GM18507 (cell line): ENCODE measurements at regions not wholly inside any gene's neighbourhood (a gene's known extent, or its start where the extent isn't known, plus 50 kb on each side); places are given as distances from the start of the nearest gene placed in this dataset.
A peak's percentile ranks its signal among the peaks of the same experiment; 100 is the strongest.

ENCODE experiments used
- DNase-seq: peaks from one replicate; pipeline ENCODE4 v3.0.0; 2011; ENCODE audit warnings: low read depth; ENCODE audit not compliant: insufficient read length; ENCODE audit errors: extremely low spot score
- FAIRE-seq: peaks from 2 replicates; lab custom pipeline; 2011; peaks lifted over from hg19 to GRCh38; lab: Jason Lieb, UNC

DNA sequence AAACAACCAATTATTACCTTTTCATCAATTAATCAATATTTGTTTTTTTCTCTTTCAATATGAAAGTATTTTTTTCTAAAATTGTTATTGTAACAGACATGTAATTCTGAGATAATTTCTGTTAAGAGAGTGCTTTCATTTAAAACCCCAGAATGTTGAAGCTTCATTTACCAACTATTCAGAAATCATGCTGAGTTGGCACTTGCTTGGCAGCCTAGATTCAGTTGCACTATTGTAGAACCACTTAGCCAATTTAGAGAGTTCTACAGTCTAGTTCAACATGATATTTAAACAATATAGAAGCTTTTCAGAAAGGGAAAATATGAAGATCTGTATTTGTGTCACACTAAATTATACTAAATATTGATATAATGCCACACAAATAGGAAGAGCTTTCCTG lies 56.1 kb upstream of the NKAIN2 start:
- DNase-seq: no peak
- no peak for FAIRE-seq

DNA sequence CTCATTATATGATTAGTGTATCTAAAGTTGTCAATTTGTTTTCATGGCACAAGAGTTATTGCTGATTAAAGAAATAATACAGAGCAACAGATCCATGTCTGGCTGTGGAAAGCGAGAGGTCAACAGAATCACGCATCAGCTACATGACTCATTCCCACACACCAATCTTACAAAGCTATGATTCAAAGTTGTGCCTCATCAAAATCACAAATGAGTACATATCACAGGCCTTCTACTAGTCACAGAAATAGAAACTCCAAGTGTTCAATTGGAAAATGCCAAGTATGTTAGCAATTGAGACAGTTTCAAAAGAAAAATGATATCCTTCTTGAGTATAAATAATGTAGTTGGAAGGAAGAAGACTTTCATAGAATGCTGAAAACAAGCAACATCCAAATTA lies 57.8 kb upstream of the NKAIN2 start:
- DNase-seq (no peak), FAIRE-seq (no peak)

DNA sequence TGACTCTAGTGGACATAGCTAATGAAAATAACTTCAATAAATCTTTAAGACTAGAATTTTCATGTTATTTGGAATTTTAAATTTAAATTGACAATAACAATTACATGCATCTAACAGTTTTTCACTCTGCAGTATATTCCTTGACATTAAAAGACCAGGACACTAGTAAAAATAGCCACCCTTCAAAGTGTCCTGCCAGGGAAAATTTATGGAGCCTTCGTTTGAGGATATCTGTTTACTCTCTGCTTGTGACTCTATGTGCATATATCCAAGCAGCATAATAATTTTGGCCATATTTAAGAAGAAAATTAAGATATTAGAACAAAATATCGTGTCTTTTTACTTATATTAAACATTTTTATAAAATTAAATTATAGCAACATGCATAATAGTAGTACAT lies 58.8 kb upstream of the NKAIN2 start:
- DNase-seq (no peak), FAIRE-seq (no peak)

DNA sequence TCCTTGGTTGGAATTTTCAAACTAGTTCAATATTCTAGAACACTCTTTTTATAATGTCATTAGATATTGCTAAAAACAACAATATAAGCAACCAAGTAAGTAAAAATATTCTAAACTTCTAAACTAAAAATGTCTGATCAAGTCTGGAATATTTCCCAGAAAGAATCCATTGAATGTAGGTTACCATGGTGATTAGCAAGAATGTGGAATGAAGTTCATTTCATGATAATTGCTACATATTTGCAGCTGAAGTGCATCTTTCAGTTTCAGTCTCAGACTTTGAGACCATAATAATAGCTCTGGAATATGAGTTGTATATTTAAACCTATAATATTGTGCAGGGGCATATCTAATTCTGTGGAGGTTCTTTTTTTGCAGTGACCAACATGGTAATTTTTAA lies 61.0 kb upstream of the NKAIN2 start:
- DNase-seq: no peak
- no peak for FAIRE-seq

DNA sequence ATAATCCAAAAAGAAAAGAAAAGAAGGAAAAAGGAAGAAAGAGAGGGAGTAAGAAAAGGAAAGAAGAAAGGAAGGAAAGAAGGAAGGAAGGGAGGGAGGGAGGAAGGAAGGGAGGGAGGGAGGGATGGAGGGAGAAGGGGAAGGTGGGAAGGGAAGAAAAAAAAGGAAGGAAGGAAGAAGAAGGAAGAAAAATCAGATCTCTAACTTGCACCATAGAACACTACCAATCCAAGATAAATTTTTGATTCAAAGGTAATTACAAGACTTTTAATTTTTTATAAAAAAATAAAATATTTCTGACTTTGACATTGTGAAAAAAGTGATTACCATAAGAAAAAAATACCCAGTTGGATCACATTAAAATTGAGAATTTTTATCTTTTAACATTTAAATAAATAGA lies 70.5 kb upstream of the NKAIN2 start:
- FAIRE-seq: no peak
- DNase-seq: no peak

DNA sequence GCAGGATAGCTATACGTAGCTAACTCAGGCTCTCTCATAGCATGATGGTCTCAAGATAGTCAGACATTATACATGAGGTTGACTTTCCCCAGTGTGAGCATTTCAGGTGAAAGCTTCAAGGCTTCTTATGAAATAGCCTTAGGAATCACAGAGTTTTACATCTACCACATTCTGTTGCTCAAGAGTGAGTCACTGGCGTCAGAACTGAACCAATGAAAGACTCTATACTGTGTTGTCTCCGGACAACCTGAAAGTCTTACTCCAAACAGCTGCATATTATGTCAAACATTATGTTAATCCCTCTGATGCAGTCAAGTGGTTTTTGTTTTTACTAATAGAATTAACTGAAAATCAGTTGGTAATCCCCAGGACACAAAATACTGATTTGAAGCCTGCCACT lies 79.8 kb upstream of the TRDN start:
- FAIRE-seq (no peak), DNase-seq (no peak)

DNA sequence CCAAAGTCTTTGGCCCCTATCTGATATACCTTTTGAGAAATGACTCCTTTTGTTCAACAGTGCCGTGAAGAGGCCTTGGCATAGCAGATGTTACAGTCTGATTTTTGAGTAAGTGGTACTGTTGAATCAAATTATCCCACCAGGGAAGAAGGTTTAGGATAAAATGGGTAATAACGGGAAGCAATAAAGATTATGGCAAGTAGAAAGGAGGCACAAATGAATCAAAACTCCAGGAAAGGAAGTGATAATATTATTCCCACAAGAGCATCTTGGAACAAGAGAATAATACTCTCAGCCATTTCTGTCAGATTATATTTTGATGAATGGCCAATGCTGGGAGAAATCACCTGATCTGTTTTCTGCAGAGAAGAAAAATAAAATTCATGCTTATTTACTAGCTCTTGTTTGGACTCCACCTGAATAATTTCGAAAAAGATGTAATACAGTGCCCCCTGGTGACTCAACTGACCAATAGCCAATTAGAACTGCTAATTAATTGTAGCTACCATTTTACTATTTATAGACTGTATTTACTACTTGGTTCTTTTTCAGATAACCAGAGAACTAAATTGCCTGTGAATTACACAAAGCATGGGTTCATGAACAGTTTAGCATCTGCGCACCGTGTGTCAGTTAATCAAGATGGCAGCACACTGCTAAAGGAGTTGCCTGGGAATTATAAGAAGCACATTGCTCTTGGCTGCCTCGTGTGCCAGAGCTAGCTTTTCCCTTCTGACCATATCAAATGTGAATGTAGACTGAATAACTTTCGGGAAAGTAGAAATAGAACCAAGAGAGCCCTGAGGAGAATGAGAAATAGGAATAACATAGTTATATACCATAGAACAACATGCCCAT lies 78.5 kb upstream of the TRDN start:
- peak; percentile 39 for FAIRE-seq
- no peak for DNase-seq

DNA sequence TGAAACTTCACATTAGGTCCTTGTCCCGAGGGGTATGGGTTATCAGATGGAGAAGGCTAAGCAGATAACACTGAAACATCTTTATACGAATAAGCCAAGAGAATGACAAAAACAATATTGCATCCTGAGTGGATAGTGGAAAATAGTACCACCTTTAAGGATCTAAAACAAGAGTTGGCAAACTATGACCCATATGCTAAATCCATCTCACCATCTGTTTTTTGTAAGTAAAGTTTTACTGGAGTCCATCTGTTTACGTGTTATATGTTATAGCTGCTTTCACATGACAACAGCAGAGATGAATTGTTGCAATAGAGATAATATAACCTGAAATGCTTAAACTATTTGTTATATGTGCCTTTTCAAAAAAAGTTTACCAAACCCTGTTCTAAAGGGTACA lies 76.1 kb upstream of the TRDN start:
- FAIRE-seq (no peak), DNase-seq (no peak)

DNA sequence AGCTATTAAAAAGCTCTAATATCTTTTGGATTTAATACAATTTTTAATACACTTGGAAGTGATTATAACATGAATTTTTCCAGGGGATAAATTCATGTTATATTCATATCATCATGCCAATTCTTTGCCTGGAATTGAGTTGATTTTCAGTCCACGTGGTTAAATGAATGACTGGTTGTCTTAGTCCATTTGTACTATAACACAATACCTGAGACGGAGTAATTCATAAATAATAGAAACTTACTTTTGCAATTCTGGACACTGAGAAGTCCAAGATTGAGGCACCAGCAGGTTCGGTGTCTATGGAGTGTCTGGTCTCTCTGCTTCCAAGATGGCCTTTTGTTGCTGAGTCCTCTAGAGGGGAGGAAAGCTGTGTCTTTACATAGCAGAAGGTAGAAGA lies 66.2 kb upstream of the TRDN start:
- FAIRE-seq: no peak
- DNase-seq: no peak

DNA sequence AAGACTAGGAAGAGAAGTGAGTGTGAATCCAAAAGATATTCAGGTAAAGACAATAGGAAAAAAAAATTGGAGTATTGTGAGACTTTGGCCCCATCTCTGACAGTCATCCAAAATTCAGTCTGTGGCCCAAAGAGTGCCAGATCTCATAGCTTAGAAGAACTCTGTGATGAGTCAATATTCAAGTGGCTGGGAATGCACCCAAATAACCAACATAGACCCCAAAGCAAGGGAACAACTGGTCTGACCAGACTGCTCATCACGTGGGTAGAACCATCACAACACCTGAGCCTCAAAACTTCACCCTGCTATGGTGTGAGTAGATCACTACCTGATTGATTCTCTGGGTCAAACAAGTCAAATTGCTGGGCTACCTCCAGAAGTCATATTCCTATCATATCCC lies 51.1 kb upstream of the TRDN start:
- FAIRE-seq: no peak

More for the DNA sequence above, 51.1 kb upstream of the TRDN start:
- no peak for DNase-seq
